OCI-LY1 (cell line): ENCODE measurements at regions not wholly inside any gene's neighbourhood (a gene's known extent, or its start where the extent isn't known, plus 50 kb on each side); places are given as distances from the start of the nearest gene placed in this dataset.
A peak's percentile ranks its signal among the peaks of the same experiment; 100 is the strongest.

Experiments used
- H2AFZ ChIP-seq: fragments of 200-600 bp; sonication (generic), shearing (Covaris generic); 2 replicates; pipeline ENCODE4 v1.6.0; 2014; ENCODE audit warnings: antibody characterized with exemption, mild to moderate bottlenecking, low read length
- H3F3A ChIP-seq: fragments of 200-600 bp; sonication (generic), shearing (Covaris generic); 2 replicates; pipeline ENCODE4 v1.6.0; 2014; ENCODE audit warnings: mild to moderate bottlenecking, antibody characterized with exemption, low read length, moderate library complexity; ENCODE audit not compliant: insufficient read depth
- H3K27ac ChIP-seq: fragments of 200-600 bp; sonication (generic); 2 replicates; pipeline ENCODE4 v1.5.1; 2014; ENCODE audit warnings: low read length, mixed run types, mild to moderate bottlenecking, low read depth; ENCODE audit not compliant: poor library complexity, severe bottlenecking
- H3K27me3 ChIP-seq: fragments of 200-600 bp; sonication (generic); 2 replicates; pipeline ENCODE4 v1.6.0; 2014; ENCODE audit warnings: antibody characterized with exemption, mild to moderate bottlenecking, low read length, moderate library complexity; ENCODE audit not compliant: insufficient read depth
- H3K36me3 ChIP-seq: fragments of 200-600 bp; sonication (generic); 2 replicates; pipeline ENCODE4 v1.6.1; 2014; ENCODE audit warnings: mild to moderate bottlenecking, antibody characterized with exemption, low read length, moderate library complexity, mixed read lengths; ENCODE audit not compliant: insufficient read depth
- H3K4me1 ChIP-seq: fragments of 200-600 bp; sonication (generic); 2 replicates; pipeline ENCODE4 v1.5.1; 2014; ENCODE audit warnings: mild to moderate bottlenecking, low read length, moderate library complexity; ENCODE audit not compliant: insufficient read depth, severe bottlenecking
- H3K4me2 ChIP-seq: fragments of 200-600 bp; sonication (generic), shearing (Covaris generic); 2 replicates; pipeline ENCODE4 v1.6.1; 2014; ENCODE audit warnings: low read length
- H3K4me3 ChIP-seq: fragments of 200-600 bp; sonication (generic); 2 replicates; pipeline ENCODE4 v1.5.1; 2014; ENCODE audit warnings: low read length, low read depth, mild to moderate bottlenecking, mixed read lengths; ENCODE audit not compliant: poor library complexity, severe bottlenecking
- H3K79me2 ChIP-seq: fragments of 200-600 bp; shearing (Covaris generic); 2 replicates; pipeline ENCODE4 v1.6.1; 2016; ENCODE audit warnings: mixed run types, low read length, mixed read lengths; ENCODE audit not compliant: insufficient read depth
- H3K9ac ChIP-seq: fragments of 200-600 bp; sonication (generic), shearing (Covaris generic); 2 replicates; pipeline ENCODE4 v1.6.1; 2014; ENCODE audit warnings: mild to moderate bottlenecking, low read length, mixed read lengths
- H3K9me2 ChIP-seq: fragments of 200-600 bp; sonication (generic), shearing (Covaris generic); 2 replicates; pipeline ENCODE4 v1.6.1; 2014; ENCODE audit warnings: low read depth, mild to moderate bottlenecking, low read length, mixed read lengths
- H3K9me3 ChIP-seq: fragments of 200-600 bp; shearing (Covaris generic); 2 replicates; pipeline ENCODE4 v1.6.1; 2014; ENCODE audit warnings: low read length, mixed read lengths
- H4K20me1 ChIP-seq: fragments of 200-600 bp; sonication (generic), shearing (Covaris generic); 2 replicates; pipeline ENCODE4 v1.6.0; 2016; ENCODE audit warnings: mild to moderate bottlenecking, low read length; ENCODE audit not compliant: insufficient read depth
- EZH2 ChIP-seq: fragments of 200-600 bp; sonication (generic), shearing (Covaris generic); IDR thresholded peaks from 2 replicates; pipeline ENCODE4 v1.8.0; 2017; ENCODE audit warnings: borderline replicate concordance, mixed run types, mild to moderate bottlenecking, antibody characterized with exemption, low read length, moderate library complexity, mixed read lengths
- TF ChIP-seq, protein P1 (sequence below): fragments of 200-600 bp; sonication (generic), shearing (Covaris generic); IDR thresholded peaks from 2 replicates; pipeline ENCODE4 v1.5.1; 2017; ENCODE audit warnings: mild to moderate bottlenecking, antibody characterized with exemption, low read length, moderate library complexity, mixed read lengths

DNA sequence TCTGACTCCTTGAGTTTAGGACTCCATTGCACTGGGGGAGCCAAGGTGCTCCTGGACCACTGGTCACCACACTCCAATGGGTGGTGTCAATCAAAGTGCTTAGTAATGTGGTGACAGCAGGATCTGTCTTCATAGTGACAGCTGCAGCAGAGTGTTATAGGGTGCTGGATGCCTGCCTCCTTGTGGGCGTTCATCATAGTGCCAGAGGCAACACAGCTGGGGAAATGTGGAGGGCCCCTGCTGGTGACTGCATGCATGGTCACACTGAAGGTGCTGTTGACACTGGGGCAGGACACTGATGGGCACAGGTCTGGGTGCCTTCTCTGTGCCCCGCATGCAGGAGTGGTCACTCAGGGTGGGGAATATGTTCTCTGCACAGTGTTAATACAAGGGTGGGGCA, 177.5 kb upstream of the CDH8 start:
- no peaks in the 10 kb centered on the region for H4K20me1 ChIP-seq
- H3K27ac ChIP-seq = no peak overlapping the region
- no peak for TF ChIP-seq EZH2
- TF ChIP-seq, protein P1, sequence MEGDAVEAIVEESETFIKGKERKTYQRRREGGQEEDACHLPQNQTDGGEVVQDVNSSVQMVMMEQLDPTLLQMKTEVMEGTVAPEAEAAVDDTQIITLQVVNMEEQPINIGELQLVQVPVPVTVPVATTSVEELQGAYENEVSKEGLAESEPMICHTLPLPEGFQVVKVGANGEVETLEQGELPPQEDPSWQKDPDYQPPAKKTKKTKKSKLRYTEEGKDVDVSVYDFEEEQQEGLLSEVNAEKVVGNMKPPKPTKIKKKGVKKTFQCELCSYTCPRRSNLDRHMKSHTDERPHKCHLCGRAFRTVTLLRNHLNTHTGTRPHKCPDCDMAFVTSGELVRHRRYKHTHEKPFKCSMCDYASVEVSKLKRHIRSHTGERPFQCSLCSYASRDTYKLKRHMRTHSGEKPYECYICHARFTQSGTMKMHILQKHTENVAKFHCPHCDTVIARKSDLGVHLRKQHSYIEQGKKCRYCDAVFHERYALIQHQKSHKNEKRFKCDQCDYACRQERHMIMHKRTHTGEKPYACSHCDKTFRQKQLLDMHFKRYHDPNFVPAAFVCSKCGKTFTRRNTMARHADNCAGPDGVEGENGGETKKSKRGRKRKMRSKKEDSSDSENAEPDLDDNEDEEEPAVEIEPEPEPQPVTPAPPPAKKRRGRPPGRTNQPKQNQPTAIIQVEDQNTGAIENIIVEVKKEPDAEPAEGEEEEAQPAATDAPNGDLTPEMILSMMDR = peak; percentile 68

DNA sequence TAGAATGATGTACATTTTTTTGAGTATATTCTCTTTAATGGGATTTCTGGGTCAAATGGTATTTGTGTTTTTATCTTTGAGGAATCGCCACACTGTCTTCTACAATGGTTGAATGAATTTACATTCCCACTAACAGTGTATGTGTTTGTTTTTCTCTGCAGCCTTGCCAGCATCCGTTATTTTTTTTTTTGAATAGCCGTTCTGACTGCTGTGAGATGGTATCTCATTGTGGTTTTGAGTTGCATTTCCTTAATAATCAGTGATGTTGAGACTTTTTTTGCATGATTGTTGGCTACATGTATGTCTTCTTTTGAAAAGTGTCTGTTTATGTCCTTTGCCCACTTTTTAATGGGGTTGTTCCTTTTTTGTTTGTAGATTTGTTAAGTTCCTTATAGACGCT, 172.7 kb upstream of the CDH8 start:
- Histone ChIP-seq H3K4me3 (no peak overlapping the region), H3K4me2 (no peak overlapping the region), H3K9ac (no peak overlapping the region), H3K27ac (no peak overlapping the region), H3K79me2 (no peaks in the 10 kb centered on the region), H3K4me1 (no peaks in the 10 kb centered on the region), H3K9me2 (no peaks in the 10 kb centered on the region), H3K27me3 (no peaks in the 10 kb centered on the region), H3K9me3 (no peaks in the 10 kb centered on the region), H4K20me1 (no peaks in the 10 kb centered on the region), H3F3A (no peaks in the 10 kb centered on the region), H3K36me3 (no peaks in the 10 kb centered on the region), H2AFZ (no peak overlapping the region)
- no peak for TF ChIP-seq EZH2
- TF ChIP-seq, protein P1 = no peak

More for the DNA sequence above, 177.5 kb upstream of the CDH8 start:
- Histone ChIP-seq H3K27me3 (no peaks in the 10 kb centered on the region), H3K9me2 (no peaks in the 10 kb centered on the region), H3F3A (no peaks in the 10 kb centered on the region), H3K79me2 (no peaks in the 10 kb centered on the region), H3K36me3 (no peaks in the 10 kb centered on the region), H3K9ac (no peak overlapping the region), H2AFZ (no peak overlapping the region), H3K9me3 (no peaks in the 10 kb centered on the region), H3K4me2 (no peak overlapping the region), H3K4me1 (no peaks in the 10 kb centered on the region), H3K4me3 (no peak overlapping the region)

DNA sequence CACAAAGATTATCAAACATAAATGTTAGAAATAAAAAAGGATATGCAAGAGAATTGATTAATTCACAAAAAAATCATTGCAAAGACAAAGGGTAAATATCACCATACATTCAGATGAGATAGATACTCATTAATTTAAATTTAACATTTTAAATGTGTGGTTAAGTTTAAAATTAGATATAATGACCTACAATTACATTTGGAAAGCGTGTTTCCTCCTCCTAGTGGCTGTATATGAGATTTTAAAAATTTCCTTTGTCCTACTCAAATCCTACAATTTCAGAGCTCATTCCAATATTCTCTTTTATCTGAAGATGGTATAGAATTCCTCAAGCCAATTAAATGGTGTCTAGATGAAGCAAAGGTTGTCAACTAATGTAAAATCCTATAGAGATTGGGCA, 169.2 kb upstream of the CDH8 start:
- Histone ChIP-seq H3K9me3 (no peaks in the 10 kb centered on the region), H3K4me3 (no peak overlapping the region), H3K27ac (no peak overlapping the region), H3K9ac (no peak overlapping the region), H3K9me2 (no peaks in the 10 kb centered on the region), H3F3A (no peaks in the 10 kb centered on the region), H2AFZ (no peak overlapping the region), H3K36me3 (no peaks in the 10 kb centered on the region), H3K27me3 (no peaks in the 10 kb centered on the region), H3K4me2 (no peak overlapping the region), H4K20me1 (no peaks in the 10 kb centered on the region), H3K4me1 (no peaks in the 10 kb centered on the region), H3K79me2 (no peaks in the 10 kb centered on the region)
- no peak for TF ChIP-seq EZH2
- TF ChIP-seq, protein P1 = no peak
